GM12891 (cell line): ENCODE measurements at regions not wholly inside any gene's neighbourhood (a gene's known extent, or its start where the extent isn't known, plus 50 kb on each side); places are given as distances from the start of the nearest gene placed in this dataset.

Source experiments
- POLR2A ChIP-seq: IDR thresholded peaks from 2 replicates; pipeline ENCODE4 v1.6.1; 2011; ENCODE audit warnings: low read depth, low read length, control low read depth
- POLR2AphosphoS5 ChIP-seq: IDR thresholded peaks from 2 replicates; pipeline ENCODE4 v1.6.1; 2011; ENCODE audit warnings: low read depth, low read length, control low read depth

DNA sequence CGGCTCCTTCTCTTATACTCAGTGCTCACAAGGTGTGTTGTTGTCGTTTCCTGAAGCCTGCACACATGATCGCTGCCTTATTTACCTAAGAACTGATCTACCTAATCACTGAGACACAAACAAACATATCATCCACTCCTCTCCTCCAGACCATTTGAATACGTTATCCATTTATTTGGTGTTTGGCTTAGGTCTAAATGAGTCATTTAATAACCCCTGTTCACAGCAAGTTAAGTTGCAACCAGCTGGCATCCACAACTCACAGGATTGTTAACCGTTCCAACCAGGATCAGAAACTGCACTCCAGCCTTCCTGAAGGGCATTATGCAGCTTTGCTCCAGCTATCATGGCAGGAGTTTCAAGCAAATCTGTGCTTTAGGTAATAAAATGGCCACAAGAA, 511.1 kb upstream of the MAP3K7 start:
- TF ChIP-seq POLR2AphosphoS5 (no peak), POLR2A (no peak)
